ENCODE measurements at regions not wholly inside any gene's neighbourhood (a gene's known extent, or its start where the extent isn't known, plus 50 kb on each side); places are given as distances from the start of the nearest gene placed in this dataset.

DNA sequence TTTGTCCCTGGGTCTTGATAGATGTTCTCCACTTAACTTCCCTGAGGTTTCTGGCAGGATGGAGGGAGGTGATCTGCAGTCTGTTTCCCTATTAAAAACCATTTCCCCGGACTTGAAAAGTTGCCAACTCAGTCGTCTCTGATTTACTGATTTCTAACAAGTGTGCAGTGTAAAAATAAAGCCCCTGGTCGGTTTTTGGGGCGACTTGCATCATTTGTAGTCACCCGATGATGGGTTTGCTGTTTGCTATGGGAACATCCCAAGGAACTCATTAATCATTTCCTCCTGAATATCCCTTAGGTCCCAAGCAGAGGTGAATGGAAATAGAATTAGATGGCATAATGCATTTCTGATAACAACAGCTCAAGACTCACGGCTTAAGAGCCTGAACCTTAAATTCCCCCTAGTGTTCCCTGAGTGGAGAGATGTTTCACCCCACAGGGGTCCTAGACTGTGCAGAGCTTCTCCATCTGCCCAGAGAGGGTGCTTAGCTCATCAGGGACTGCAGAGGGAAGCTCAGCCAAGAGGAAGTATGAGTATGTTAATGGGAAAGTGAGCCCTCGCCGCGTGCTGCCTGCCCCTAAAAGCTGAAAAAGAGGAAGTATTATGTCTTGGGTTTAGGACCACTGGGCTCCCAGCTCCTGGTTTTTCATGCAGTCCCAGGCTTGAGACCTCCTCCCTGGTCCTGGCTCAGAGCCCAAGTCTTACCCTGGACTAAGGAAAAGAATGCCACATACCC is 115.1 kb upstream of the DAP start:
- DNase-seq (ENCODE audit: low read depth in 2 of 2): no peak

DNA sequence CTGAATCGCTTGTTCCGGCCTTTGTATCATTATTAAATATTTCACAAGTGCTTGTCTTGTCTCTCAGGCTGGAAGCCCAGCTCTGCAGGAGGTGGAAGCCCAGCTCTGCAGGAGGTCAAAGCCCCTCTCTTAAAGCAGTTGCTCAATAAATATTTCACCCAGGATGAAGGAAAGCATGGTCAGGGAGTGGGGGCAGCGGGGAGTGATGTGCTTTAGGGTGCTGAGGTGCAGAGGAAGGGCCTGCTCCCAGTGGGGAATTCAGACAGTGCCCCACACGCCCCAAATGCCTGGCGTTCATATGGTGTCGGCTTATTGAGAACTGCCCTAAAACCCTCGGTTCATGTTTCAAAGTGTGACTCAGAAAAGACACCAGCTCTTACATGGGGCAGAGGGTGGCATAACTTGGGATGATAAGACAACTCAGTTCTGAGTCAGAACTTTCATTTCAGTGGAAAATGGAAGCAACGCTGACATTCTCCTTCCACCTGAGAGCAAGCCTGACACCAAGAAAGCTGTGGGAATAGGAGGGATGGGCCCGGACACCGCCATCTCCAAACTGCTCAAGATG is 114.3 kb upstream of the DAP start:
- DNase-seq (ENCODE audit: low read depth in 2 of 2): no peak

DNA sequence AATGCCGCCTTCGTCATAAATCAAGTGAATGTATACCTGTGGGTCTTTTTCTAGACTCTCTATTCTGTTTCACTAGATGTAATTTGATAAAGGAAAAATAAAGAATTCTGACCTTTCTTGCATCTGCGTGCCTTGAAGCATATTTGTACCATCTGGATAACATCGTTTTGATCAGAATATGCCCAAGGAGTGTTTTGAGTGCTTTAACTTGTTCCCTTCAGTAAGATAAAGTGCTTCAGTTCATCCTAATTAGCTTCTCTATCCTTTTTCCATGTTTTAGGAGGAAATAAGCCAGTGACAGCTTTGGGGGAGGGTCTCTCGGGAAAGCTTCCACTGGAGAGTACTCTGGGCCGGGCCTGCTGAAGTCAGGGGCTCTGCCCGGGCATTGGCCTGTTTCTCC is 113.5 kb upstream of the DAP start:
- DNase-seq (ENCODE audit: low read depth in 2 of 2): no peak

DNA sequence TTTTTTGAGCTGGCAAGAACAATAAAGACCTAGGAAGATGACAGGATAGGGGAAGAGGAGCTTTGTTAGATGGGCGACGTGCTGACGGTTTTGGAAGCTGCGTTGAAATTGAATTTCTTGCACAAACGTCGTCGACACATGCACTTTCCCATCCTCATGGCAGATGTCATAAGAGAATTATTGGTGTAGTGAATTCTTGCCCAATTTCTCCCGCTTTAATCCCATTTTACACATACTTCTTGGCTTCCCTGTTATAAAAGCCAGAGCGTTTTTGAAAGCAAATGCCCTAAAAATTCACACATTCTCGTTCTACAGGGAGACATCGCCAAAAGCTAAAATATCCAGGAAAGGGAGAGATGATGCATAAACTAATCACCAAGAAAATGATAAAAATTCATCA is 109.8 kb upstream of the DAP start:
- DNase-seq (ENCODE audit: low read depth in 2 of 2): no peak

DNA sequence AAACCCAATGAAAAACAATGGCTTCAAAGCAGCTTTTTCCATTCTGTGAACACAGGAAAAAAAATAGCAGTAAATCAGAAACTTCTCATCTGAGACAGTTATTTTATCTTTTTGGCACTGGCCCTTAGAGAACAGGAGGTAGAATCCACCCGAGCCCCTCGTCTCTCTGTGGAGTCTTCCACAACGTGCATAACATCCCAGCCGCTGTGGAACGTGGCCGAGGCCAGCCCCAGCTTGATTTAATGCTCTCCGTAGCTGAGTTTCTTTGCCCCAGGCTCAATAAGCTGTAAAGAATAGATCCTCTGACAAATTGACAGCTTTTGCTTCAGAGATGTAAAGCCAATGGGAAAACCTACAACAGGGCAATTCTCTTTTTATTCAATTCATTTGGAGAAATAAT is 107.9 kb upstream of the DAP start:
- no peak for DNase-seq (ENCODE audit: low read depth in 2 of 2)

DNA sequence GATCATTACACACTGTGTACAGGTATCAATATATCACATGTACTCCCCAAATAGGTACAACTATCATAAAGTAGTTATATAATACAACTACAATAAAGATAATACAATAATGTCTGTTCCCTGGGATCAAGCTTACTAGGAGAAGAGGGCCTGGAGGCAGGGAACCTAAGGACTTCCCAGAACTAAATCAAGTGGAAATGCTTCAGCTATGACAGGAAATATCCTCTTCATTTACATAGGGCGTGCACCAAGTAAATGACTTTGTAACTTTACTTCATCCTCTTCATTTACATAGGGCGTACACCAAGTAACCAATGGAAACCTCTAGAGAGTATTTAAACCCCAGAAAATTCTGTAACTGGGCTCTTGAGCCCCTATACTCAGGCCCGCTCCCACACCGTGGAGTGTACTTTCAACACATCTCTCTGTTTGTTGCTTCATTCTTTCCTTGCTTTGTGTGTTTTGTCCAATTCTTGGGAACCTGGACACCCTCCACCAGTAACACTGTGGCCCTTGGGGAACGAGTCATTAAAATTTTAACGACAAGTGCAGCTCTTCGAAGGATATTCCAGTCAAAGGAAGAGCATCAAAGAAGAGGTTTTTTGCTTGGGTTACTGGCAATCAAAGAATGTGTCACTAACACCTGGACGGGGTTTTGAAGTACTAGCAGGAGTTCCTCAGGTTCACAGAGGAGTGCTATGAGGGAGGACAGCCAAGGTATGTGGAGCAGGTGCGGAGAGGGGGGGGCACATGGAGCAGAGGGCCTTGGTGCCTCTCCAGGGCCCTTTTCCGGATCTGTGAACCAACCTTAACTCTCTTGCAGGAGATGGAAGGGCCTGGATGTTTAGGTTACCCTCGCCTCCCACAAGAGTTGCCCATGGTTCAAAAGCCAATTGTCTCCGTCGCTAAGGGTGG is 106.6 kb upstream of the DAP start:
- DNase-seq (ENCODE audit: low read depth in 2 of 2): no peak

DNA sequence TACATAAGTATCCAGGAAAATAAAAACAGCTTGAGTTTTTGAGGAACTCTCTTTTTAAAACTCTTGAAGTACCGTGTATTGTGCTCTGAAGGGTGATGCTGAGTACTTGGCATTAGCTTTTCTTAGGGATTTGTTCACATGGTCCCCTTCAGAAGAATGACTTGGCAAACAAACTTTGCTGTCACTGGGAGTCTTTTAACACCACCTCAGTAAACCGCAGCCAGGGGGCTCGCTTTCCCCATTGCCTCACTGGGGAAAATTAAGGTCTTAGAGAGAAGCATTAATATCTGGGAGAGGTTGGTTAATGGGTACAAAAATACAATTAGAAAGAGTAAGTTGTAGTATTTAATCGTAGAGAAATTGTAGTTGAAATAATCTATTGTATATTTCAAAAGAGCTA is 105.9 kb upstream of the DAP start:
- DNase-seq (ENCODE audit: low read depth in 2 of 2): peak in 1 of 2 donors; percentile 16

DNA sequence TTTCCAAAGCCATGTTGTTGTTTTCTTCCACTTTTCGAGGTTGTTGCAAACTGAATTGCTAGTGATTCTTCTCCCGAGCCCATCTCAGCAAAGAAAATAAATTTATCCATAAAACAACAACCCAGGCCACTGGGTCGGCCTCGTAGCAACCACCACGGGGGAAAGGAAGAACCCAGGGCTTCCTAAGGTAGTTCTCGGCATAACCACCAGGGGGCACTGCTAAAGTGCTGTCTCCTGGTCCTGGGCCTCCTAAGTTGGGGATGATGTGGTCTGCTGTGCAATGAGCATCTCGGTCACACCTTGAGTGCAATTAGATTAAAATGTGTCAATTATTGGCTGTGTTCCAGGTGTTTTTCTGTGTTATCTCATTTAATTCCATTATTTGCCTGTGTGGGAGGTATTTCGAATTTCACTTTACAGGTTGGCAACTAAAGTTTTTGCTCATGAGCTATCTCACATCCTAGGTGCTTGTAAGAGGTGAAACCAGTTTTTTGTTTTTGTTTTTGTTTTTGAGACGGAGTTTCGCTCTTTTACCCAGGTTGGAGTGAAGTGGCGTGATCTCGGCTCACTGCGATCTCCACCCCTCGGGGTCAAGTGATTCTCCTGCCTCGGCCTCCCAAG is 102.8 kb upstream of the DAP start:
- DNase-seq (ENCODE audit: low read depth in 2 of 2): peak; percentile 47 to 68

DNA sequence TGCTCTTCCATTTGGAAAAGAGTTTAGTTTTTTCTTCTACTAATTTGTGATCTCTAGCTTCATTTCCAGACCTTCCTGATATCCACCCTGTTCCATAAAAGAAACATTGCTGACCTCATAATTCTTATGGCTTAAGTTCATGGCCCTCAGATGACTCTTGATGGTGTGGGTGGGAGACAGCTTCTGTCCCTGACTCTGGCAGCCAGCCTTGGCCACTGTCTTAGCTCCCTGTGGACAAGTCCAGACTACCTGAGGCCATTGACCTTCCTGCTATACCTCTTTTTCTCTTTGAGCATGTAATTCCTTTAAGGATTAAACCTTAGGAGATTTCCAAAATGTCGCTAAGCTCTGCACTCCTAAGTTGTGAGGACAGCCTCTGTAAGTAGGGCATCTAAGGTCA is 101.1 kb upstream of the DAP start:
- no peak for DNase-seq (ENCODE audit: low read depth in 2 of 2)

DNA sequence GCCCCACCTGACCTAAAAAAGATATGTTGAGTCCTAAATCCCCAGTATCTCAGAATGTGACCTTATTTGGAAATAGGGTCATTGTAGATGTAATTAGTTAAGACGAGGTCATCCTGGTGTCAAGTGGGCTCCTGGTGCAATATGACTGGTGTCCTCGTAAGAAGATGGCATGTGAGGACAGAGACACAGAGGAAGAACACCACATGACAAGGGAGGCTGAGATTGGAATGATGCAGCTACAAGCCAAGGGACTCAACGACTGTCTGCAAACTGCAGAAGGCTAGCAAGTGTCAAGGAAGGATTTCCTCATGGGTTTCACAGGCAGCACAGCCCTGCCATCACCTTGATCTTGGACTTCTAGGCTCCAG is 100.4 kb upstream of the DAP start:
- DNase-seq (ENCODE audit: low read depth in 2 of 2): no peak

DNA sequence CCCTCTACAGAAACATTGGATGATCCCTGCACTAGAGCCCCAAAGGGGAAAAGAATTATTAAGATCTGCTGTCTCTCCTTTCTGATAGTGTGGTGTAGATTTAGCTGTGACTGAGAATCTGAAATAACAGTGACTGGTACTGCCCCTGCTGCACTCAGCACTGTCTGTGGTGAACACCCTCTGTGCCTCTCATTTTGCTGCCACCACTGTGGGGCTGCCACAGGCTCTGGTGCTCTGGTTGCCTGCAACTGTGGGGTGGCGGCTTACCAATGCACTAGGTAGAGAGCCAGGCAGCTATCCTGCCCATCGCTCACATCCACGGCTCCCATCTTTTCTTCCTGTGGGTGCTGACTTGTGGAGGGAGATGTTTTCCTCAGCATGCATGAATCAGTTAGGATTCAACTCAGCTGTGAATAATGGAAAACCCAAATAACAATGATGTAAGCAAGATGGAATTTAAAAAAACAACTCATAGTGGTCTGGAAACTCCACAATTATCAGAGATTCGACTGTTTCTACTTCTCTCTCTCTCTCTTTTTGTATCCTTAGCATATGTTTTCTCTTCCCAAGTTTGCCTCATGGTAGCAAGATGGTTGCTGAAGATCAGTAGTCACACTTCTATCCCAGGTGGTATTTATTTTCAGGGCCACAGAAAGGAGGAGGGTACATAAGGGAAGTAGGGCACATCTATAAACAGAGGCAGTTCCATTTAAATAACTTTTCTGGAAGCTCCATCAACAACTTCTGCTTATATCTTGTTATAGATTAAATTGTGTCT is 99.8 kb upstream of the DAP start:
- DNase-seq (ENCODE audit: low read depth in 2 of 2): no peak

DNA sequence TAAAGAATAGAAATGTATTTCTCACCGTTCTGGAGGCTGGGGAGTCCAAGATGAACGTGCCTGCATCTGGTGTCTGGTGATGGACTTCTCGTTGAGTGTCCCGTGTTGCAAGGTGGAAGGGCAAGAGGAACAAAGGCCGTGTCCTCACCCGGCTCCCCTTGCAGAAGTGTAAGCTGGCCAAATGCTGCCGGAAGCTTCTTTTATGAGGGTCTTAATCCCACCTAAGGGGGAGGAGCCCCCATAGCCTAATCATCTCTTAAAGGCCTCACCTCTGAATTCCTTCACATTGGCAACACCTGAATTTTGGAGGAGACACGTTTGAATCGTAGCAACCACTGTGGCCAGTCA is 99.1 kb upstream of the DAP start:
- no peak for DNase-seq (ENCODE audit: low read depth in 2 of 2)

DNA sequence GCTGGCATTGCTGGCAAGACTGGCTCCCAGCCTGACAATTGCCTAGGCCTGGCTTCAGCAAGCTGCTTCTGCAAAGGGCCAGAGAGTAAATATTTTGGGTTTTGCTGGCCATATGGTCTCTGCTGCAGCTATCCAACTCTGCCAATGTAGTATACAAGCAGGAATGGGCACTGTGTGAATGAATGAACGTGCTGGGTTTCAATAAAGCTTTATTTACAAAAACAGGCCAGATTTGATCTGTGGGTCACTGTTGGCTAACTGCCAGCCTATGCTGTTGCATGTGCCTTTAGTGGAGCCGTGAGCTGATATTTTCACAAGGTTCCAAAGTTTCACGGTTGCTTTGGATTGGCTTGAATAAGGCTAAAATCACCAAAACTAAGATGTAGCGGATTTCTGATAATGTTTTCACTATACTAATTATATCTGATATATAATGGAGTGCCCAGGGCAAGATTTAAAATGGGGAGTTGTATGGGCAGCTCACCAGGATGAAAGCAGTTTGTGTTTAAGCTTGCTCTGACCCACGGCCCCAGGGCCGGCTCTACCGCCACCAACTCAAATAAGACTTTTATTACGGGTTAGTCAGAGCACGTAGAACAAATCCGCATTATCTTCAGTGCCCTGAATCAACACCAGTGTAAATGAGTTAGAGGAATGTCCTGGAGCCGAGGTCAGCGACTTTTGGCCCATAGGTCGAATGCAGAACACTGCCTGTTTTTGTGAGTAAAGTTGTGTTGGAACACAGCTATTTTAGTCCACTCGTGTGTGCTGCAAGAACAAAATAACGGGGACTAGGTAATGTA is 98.6 kb upstream of the DAP start:
- no peak for DNase-seq (ENCODE audit: low read depth in 2 of 2)

DNA sequence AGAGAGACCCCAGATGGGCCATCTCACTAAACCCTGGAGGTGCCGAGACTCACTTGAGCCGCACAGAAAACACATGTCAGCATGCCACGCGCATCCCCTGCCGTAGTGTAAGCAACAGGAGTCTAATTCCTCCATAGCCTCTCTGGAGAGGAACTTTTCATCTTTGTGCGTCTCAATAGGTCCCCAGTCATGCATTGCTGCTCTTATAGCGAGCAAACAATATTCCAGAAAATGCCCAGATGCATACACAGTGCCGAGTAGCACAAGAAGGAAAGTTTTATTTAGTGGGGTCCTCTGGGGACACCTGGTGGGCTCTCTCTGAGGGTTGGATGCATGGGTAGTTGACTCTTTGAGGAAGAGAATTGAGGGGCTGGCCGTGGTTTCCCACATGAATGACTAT is 97.9 kb upstream of the DAP start:
- DNase-seq (ENCODE audit: low read depth in 2 of 2): no peak

DNA sequence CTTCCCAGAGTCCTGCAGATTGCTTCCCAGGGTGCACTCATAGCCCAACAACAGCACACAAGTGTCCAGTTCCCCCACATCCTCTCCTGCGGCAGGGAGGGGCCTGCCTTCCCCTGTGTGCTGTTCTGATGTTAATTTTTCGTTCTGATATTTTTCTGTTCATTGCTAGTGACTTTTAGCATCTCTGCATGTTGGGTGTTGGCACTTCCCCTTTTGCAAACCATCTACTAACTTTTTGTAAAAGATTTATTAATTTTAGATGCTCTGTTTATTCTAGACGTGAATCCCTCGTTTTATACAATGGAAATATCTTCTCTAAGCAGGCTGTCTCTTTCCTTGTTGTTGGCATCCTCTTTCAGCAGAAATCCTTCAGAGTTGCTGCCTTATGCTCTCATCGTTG is 97.3 kb upstream of the DAP start:
- no peak for DNase-seq (ENCODE audit: low read depth in 2 of 2)

DNA sequence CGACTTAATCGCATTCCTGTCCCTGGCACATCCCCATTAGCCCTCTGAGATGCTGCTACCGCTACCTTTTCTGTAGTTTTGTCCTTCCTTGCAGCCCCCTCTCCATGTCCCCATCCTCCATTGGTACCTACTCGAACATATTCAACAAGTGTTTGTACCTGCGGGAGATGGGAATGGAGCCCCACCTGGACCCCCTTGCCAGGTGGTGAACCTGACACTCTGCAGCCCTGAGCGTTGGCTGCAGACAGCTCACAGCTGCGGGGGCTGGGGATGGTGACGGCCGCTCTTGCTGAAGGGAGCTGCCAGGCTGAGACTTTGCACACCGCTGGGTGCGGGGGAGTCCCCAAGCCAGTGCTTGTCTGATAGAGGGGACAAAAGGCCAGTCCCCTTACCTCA is 96.3 kb upstream of the DAP start:
- DNase-seq (ENCODE audit: low read depth in 2 of 2): no peak

DNA sequence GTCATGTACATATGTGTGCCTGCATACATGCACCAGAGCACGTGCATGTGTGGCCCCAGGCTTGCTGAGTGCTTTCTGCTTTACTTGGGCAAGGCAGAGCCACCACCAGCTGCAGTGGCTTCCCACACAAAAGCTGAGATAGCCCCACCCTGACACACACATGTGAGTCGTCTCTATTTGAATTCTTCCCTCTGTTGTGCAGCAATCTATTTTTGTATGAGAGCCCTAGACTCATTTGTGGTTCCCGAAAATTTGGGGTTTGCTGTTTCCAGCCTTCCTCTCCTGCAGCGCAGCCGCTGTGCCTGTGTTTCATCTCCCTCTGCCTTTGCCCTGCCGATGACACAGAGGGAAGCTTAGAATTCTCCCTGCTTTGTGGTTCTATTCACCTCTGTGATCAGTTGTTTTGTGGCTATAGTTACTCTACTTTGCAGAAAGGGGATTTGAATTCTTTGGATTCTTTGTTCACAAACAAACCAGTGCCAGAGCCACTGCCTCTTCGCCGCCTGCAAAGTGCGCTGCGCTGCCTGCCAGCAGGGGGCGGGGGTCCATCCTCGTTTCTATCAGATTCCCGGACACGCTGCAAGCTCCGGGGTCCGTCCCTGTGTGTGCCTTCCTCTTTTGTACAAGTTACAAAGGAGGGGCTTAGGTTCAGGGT is 95.8 kb upstream of the DAP start:
- peak; percentile 45 to 59 for DNase-seq (ENCODE audit: low read depth in 2 of 2)

DNA sequence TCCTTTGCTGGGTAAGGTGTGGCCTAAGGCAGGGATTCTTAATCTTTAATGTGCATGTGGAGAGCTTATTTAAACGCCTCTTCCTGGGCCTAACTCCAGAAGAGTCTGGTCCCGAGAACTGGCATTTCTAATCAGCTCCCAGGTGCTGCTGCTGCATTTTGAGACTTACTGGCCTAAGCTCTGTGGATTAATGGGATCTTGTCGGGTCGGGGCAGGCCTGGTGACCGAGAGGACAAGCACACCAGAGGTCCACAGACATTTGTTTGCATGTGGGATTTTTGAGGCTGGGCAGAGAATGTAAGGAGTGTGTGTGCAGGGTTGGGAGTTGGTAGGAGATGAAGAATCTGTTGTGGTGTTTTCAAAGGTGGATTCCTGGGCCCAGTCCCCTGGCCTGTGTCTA is 95.0 kb upstream of the DAP start:
- DNase-seq (ENCODE audit: low read depth in 2 of 2): no peak

DNA sequence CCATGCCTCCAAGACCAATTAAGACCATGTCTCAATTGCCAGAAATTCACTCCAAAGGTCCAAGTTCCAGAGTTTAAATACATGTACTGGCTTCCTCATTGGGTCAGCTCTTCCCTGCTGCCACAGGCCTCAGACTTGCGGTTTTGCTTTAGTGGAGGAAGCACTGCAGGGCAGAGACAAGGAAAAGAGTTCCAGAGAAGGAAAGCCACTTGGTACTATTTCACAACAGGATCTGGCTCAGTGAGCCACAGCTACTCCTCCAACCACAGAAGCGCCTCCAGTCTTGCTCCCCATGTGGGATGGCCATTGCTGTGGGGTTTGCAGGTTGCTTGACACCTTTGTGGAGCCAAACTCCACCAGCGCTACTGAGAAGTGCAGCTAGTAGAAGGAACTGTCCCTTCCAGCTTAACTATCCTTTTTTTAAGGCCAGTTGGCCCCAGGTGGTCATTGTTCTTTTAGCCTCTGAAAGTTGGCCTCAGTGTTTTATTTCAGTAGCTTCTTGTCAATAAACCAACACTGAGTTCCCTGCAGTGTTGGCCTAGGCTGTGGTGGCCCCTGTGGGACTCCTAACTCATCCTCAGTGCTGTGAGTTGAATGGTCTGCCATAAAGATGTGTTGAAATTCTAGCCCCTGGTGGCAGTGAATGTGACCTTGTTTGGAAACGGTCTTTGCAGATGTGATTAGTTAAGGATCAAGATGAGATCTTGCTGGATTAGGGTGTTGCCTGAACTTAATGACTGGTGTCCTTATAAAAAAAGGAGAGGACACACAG is 93.7 kb upstream of the DAP start:
- DNase-seq (ENCODE audit: low read depth in 2 of 2): no peak

DNA sequence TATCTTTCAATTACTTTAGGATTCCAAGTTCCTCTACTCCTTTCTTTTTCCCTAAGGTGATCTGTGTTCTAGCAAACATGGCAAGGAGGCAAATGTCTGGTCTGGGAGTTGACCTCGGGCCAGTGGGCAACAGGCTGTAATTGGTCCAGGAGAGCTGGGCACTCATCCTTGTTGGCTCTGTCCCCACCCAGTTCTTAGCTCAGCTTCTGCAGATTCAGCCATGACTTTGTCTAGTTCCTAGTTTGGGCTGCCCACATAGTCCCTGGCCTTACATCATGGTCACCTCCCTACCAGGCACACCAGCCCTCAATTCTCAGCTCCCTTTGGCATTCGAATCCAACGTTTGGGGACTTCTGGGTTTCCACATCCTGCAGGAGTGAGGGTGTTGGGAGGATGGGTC is 92.1 kb upstream of the DAP start:
- no peak for DNase-seq (ENCODE audit: low read depth in 2 of 2)

Data from lung microvascular endothelial cell (primary cell).